HL-60 (cell line): ENCODE measurements at regions not wholly inside any gene's neighbourhood (a gene's known extent, or its start where the extent isn't known, plus 50 kb on each side); places are given as distances from the start of the nearest gene placed in this dataset.

Experiments used
- DNase-seq, 2 experiments: peaks; one replicate each; pipeline ENCODE4 v3.0.0-alpha.2; 2010 to 2020; ENCODE audit warnings: low read depth in 1 of 2, low spot score in 1 of 2
- H3K27ac ChIP-seq: fragments of 250-450 bp; sonication (Bioruptor Pico); replicated peaks from 2 replicates; pipeline ENCODE4 v1.5.1; 2020; ENCODE audit warnings: mild to moderate bottlenecking, moderate library complexity
- H3K27me3 ChIP-seq: fragments of 250-450 bp; sonication (Bioruptor Pico); 2 replicates; pipeline ENCODE4 v1.5.1; 2021; ENCODE audit warnings: mild to moderate bottlenecking, moderate library complexity; ENCODE audit not compliant: insufficient read depth, poor library complexity, severe bottlenecking
- H3K4me3 ChIP-seq: replicated peaks from 2 replicates; pipeline ENCODE4 v1.5.1; 2011; ENCODE audit warnings: mild to moderate bottlenecking, control low read depth, low read length; ENCODE audit not compliant: insufficient read depth
- GABPA ChIP-seq: IDR thresholded peaks from 2 replicates; pipeline ENCODE4 v1.6.1; 2012; ENCODE audit warnings: low read depth
- POLR2AphosphoS5 ChIP-seq: IDR thresholded peaks from 2 replicates; pipeline ENCODE4 v1.6.1; 2012; ENCODE audit warnings: low read depth
- SPI1 ChIP-seq: IDR thresholded peaks from 2 replicates; pipeline ENCODE4 v1.6.1; 2012; ENCODE audit warnings: low read depth, mild to moderate bottlenecking, borderline replicate concordance
- TF ChIP-seq, protein P1 (sequence below): IDR thresholded peaks from 2 replicates; pipeline ENCODE4 v1.6.1; 2012; ENCODE audit warnings: low read depth; ENCODE audit not compliant: insufficient replicate concordance
- TF ChIP-seq, protein P2 (sequence below): IDR thresholded peaks from one replicate; pipeline ENCODE4 v1.5.1; 2011; ENCODE audit warnings: low read length, control low read depth, inconsistent platforms; ENCODE audit not compliant: insufficient read depth

DNA sequence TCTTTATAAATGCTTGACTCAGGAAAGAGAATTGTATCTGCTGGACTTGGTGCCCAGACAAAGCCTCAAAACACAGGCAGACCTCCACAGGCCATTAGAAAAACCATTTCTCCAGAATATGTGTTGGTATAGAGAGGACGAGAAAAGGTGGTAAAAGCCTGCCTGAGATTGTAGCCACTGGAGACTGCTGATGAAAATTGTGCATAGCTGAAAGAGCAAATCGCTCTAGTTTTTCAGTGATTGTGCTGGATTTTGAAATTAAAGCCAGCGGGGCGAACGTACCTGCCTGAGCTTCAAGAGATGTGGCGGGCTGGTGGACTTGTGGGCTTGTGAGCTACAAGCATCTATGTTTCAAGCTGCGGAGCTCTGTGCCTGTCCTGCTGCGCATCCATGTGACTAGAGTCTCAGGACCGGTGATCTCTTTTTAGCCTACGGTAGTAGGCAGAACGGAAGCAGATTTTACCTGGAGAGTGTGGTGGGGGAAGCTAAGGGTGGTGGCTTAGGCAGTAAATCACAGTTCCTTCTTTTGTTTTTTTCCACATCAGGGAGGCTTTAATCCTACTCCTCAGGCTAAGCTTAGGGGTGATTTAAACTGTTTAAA, 193.6 kb downstream of the SREK1 start:
- Histone ChIP-seq H3K27ac (no peak overlapping the region), H3K4me3 (no peak overlapping the region), H3K27me3 (no peaks in the 10 kb centered on the region)
- TF ChIP-seq SPI1, result no peak
- TF ChIP-seq, protein P1, sequence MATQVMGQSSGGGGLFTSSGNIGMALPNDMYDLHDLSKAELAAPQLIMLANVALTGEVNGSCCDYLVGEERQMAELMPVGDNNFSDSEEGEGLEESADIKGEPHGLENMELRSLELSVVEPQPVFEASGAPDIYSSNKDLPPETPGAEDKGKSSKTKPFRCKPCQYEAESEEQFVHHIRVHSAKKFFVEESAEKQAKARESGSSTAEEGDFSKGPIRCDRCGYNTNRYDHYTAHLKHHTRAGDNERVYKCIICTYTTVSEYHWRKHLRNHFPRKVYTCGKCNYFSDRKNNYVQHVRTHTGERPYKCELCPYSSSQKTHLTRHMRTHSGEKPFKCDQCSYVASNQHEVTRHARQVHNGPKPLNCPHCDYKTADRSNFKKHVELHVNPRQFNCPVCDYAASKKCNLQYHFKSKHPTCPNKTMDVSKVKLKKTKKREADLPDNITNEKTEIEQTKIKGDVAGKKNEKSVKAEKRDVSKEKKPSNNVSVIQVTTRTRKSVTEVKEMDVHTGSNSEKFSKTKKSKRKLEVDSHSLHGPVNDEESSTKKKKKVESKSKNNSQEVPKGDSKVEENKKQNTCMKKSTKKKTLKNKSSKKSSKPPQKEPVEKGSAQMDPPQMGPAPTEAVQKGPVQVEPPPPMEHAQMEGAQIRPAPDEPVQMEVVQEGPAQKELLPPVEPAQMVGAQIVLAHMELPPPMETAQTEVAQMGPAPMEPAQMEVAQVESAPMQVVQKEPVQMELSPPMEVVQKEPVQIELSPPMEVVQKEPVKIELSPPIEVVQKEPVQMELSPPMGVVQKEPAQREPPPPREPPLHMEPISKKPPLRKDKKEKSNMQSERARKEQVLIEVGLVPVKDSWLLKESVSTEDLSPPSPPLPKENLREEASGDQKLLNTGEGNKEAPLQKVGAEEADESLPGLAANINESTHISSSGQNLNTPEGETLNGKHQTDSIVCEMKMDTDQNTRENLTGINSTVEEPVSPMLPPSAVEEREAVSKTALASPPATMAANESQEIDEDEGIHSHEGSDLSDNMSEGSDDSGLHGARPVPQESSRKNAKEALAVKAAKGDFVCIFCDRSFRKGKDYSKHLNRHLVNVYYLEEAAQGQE, result no peak
- TF ChIP-seq POLR2AphosphoS5, result no peak
- TF ChIP-seq GABPA, result no peak
- TF ChIP-seq, protein P2, sequence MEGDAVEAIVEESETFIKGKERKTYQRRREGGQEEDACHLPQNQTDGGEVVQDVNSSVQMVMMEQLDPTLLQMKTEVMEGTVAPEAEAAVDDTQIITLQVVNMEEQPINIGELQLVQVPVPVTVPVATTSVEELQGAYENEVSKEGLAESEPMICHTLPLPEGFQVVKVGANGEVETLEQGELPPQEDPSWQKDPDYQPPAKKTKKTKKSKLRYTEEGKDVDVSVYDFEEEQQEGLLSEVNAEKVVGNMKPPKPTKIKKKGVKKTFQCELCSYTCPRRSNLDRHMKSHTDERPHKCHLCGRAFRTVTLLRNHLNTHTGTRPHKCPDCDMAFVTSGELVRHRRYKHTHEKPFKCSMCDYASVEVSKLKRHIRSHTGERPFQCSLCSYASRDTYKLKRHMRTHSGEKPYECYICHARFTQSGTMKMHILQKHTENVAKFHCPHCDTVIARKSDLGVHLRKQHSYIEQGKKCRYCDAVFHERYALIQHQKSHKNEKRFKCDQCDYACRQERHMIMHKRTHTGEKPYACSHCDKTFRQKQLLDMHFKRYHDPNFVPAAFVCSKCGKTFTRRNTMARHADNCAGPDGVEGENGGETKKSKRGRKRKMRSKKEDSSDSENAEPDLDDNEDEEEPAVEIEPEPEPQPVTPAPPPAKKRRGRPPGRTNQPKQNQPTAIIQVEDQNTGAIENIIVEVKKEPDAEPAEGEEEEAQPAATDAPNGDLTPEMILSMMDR, result no peak
- DNase-seq, result no peak

DNA sequence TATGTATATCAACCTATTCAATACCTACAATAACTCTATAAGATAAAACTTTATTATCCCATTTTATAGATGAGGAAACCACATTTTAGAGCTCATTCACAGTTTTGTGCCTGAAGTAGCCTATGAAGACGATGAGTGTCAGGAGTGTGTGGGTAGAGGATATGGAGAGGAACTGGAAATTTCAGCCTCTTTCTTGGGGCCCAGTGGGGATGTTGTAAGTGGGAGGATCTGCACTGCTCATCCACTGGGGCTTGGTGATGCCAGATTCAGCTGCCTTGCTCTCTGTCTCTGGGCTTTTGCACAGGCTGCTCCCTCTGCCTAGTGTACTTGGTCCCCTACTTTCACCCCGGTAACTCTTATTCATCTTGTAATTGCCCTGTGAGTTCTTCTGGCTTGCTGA, 194.7 kb downstream of the SREK1 start:
- no peak for DNase-seq
- no peak for TF ChIP-seq POLR2AphosphoS5
- no peak for TF ChIP-seq SPI1
- TF ChIP-seq, protein P1, result no peak
- TF ChIP-seq, protein P2, result no peak
- TF ChIP-seq GABPA, result no peak
- no peak overlapping the region for H3K27ac ChIP-seq
- no peak overlapping the region for H3K4me3 ChIP-seq
- H3K27me3 ChIP-seq, result no peaks in the 10 kb centered on the region

DNA sequence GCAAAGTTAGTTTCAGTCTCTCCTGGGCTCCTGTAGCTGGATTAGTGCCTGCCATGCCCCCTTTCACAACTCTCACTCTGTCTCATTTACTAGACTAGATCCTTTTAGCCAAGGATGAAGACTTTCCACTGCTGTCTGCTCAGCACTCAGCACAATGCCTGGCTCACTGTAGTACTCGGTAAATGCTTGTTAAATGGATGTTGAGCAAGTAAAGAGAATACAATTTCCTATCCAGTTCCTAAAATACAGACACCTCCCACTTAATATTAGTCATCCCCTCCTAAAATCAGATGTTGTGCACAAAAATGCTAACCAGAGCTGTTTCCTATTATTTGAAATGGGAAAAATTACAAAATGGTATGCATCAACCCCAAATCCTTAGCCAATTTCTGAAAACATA, 195.8 kb downstream of the SREK1 start:
- DNase-seq, result no peak
- TF ChIP-seq, protein P2, result no peak
- TF ChIP-seq, protein P1, result no peak
- no peak for TF ChIP-seq POLR2AphosphoS5
- no peak for TF ChIP-seq SPI1
- TF ChIP-seq GABPA, result no peak
- Histone ChIP-seq H3K27ac (no peak overlapping the region), H3K4me3 (no peak overlapping the region), H3K27me3 (no peaks in the 10 kb centered on the region)
